ENCODE measurements at regions not wholly inside any gene's neighbourhood (a gene's known extent, or its start where the extent isn't known, plus 50 kb on each side); places are given as distances from the start of the nearest gene placed in this dataset.

DNA sequence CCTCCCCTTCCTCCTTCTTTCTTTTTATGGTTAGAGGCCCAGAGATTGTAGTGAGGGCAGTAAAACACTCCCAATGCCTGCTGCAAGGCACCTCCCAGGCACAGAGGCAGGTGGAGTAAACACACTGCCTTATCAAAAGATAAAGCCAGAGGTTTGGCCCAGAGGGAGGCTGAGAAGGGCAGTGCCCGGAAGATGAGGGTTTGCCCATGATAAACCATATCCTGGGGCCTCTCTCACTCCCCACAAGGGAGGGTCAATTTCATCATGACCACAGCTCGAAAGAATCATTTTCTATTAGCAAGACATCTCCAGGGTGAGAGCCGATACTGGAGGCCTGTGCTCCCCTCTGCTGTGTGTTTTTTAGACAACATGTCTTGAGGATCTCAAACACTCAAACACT, 98.5 kb upstream of the FAM9C start:
- no peak for DNase-seq

DNA sequence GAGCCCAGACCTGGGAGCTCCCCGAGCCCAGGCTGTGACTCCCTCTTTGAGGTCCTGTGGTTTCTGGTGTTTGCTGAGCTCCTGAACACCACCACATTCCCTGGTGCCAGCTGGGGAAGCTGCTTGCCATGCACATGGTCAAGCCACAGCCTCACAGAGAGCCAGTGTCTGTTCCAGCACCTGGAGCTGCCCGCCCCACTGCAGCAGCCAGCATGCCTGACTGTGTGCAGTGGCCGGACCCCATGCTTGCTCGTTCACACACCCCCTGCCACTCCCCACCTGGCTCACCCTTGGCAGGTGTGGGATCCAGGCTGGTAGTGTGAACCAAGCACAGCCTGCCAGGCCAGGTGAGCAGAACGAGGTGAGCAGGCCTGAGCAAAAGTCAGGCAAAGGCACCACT, 95.6 kb upstream of the FAM9C start:
- no peak for DNase-seq

DNA sequence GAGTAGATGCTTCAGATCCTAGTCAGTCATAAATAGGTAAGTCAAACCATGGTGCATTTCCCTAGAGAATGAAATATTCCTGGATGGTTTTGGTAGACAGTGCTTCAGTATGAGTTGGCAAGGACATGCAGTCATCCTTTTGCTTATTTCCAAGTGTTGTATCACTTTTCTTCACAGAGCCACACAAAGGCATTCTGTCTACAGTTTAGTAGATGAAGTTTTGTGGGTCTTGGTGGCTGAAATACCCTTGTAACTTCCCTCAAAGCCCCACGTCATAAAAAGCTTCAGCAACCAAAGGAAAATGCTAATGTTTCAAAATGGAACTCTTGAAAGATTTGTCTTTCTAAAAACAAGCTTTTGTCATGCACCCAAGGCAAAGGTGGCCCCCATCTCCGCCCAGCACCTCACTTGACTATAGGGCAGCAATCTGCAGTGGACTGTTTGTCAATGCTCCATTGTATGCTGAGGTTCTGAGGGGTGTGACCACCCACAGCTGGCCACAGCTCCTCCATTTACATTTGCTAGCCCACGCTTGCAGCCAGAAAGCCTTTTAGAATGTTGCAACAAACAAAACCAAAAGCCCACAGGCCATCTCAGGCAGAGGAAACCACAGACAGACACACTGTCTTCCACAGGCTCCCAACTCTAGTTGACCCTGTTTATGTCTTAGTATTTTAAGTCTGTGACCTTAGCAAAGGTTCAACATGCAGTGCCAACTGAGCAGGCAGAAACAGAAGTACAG, 87.1 kb upstream of the FAM9C start:
- no peak for DNase-seq

DNA sequence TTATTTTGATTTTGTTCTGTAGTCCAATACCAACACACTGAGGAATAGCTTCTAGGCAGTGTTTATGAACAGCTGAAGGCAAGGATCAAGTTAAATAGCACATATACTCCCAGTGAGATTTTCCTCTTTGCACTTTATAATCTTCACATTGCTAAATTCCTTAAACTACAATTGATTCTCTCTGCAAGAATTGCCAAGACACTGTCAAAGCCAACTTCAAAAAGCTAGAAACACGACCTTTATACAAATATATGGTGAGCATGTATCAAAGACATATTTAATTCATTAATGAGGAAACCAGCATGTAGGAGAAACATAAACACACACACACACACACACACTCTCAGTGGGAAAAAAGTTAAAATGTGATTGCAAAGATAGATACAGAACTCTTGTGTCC, 86.4 kb upstream of the FAM9C start:
- DNase-seq = no peak

DNA sequence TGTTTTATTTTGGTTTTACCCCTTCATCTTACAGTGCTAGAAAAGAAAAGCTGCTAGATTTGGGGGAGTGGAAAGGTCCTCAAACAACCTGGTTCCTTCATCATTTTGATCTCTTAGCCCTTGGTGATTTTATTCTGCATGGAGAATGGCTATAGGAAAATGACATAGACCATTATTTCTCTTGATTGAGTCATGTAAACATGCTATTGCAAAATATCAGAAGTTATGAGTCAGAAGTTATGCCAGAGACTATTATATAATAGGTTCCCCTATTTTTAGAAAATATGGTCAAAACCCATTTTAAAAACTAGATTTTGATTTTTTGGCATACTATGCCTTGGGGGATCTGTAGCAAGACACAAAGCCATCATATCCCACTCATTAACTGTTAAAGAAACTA, 83.7 kb upstream of the FAM9C start:
- DNase-seq = no peak

DNA sequence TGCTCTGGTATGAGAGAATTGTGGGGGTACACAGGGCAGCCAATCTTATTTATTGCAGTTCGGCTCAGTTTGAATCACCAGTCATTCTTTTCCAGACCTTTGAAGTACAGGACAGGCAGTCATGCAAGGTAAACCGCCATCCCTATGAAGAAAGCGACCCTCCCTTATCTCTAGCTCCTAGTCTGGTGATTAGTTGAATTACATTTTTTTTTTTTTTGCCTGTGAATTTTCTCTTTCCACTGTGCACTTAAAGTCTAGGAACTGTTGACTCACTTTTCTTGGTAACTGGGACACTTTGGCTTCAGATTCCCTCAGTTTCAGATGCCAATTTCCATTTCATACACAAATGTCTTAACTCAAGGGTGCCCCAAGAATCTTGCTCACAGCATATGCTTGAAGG, 82.4 kb upstream of the FAM9C start:
- DNase-seq = no peak

DNA sequence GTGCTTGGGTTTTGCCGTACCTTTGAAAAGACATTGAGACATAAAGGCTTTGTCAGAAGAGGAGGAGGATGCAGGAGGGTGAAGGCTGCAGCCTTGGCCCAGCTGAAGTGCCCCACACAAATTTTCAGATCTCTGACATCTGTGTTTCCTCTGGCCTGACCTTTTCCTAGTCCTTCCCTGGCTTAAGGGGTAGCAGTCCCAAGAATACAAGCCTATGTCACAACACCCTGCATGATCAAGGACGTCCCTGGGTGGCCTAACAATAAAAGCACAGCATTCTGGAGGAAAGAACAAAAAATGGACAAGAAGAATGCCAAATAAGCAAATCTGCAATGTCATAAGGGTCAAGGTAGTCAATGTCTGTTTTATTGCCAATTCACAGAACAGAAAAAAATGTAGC, 80.8 kb upstream of the FAM9C start:
- DNase-seq = no peak

DNA sequence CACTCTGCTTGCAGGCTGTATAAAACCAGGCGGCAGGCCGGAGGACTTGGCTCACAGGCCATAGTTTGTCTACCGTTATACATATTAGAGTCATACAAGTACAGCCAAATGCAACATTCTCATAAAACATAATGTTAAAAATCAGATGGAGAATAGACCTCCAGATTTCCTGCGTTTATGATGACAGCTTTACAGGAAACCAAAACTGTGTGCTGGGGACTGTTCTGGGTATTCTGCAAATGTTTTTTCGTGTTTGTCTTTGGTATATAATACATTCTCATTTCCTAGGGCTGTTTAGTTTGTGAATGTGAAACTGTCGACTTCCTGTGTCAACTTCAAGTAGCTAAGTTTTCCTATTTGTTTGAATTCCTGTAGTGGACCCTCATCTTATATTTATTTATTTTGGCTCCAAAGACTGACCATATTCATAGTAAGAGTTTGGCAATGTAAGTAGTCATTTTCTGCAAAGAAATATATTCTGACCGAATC, 79.5 kb upstream of the FAM9C start:
- DNase-seq = no peak

DNA sequence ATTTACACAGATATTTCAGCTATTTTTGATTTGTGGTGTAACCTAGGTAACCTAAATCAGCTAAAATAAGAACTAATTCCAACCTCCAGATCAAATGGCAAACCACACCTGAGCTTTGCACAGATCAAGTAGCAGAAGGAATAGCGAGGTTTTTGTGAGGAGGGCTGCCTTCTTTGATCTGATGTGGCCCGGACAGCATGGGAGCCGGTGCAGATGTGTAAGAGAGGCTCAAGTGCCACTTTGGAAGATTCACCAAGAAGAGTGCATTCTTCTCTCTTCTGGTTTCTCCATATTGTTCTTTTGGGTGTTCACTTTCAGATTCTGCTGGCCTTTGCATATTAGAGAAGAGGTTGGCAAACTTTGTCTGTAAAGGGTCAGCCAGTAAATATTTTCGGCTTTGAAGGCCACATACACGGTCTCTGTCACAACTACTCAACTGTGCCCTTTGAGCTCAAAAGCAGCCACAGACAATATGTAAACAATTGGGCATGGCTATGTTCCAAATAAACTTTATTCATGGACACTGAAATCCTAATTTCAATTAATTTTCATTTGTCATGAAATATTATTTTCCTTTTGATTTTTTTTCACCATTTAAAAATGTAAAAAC, 78.9 kb upstream of the FAM9C start:
- no peak for DNase-seq

DNA sequence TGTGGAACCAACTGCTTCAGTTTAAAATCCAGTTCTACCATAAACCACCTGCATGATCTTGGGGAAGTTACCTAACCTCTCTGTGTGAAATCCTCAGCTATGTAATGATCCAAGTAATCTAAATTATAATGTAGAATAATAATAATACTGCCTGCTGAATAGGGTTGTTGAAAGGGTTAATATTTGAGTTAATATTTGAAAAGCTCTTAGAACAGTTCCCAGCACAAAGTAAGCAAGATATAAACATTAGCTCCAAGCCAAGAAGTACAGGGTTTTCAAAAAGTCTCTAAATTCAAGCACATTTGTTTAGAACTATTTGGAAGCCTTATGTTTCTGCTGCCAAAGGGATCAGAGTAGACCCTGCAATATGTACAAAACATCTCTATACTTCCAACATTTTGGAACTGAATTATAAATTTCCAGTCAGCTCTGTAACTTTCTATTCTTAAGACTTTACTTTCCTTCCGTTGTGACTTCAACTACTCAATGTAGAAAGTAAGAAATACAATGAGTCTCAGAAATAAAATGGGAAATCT, 76.7 kb upstream of the FAM9C start:
- DNase-seq = no peak

DNA sequence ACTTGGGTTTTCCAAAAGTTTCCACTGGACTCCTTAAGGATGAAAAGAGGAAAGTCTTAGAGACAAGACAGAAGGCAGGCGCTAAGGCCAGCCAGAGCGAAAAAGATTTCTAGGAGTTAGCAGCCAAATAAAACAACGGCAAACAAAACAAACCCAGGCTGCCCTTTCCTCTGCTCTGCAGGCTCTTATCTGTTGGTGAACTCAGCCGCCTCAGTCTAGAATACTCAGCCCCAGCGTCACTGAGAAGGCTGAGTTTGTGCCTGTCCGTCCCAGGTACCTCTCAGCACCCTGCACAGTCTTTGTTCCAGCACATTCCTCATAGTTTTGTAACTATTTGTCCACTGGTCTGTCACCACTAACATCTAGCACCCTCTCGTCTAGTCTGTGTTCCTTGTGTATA, 75.6 kb upstream of the FAM9C start:
- DNase-seq = no peak

DNA sequence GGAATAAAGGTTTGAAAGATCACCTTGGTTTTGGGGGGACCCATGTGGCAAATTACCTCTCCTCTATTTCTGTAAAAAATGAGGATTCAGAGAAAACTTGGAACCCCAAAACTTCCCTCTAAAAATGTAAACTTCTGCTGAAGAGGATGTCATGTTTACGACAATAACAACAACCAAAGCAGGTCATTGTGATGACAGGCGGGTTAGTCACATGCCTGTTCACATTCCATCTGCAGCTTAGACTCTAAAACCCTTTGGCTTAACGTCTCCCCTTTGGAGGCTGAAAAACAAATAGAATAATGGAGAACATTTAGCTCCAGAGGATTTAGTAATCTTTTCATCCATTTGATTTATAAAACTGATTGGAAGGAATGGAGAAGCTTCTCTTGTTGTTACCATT, 75.0 kb upstream of the FAM9C start:
- no peak for DNase-seq

DNA sequence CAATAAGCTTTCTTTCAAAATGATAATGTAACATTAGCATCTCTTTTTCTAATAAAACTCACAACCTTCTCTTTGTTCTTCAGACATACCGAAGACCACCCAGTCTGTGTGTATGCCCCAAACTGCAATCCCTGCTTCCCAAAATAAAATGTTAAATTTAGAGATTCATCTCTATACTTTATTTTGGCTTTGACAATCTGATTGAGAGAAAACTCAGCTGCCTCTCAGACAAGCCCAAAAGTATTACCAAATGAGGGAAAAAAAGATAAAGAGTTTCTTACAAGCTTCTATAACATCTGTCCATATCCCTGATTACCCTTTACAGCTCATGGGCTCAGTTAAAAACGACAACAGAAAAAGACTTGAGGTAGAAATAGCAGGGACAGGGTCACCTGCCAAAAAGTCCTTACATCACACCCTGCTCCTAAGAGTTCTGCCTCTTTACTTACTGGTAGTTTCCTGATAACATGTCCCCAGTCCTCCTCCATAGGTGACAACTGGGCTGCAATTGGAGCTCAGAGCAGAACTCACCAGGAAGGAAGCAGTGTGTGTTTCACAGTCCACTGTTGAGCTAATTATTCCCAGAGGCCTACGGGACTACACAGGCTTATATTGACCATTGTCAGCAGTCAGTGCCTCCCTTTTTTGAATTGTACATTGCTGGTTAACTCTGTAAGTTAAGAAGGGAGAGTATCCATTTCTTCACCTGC, 70.9 kb upstream of the FAM9C start:
- no peak for DNase-seq

DNA sequence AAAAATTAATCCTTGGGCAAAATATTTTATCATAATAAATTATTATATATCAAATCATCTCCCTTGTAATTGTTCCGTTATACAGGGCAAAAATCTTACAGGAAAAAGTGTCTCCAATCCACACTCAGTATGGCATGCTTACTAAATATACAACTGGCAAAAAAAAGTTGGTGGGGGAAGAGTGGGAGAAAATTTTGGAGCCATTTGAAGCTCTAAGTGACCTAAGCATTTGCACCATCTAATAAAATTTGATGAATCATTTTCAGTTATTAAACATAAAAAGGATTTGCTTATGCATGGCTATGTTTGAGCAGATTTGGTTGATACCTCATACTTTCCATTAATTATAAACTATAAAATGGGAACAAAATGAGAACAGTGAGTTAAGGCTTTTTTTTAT, 68.1 kb upstream of the FAM9C start:
- DNase-seq = no peak

DNA sequence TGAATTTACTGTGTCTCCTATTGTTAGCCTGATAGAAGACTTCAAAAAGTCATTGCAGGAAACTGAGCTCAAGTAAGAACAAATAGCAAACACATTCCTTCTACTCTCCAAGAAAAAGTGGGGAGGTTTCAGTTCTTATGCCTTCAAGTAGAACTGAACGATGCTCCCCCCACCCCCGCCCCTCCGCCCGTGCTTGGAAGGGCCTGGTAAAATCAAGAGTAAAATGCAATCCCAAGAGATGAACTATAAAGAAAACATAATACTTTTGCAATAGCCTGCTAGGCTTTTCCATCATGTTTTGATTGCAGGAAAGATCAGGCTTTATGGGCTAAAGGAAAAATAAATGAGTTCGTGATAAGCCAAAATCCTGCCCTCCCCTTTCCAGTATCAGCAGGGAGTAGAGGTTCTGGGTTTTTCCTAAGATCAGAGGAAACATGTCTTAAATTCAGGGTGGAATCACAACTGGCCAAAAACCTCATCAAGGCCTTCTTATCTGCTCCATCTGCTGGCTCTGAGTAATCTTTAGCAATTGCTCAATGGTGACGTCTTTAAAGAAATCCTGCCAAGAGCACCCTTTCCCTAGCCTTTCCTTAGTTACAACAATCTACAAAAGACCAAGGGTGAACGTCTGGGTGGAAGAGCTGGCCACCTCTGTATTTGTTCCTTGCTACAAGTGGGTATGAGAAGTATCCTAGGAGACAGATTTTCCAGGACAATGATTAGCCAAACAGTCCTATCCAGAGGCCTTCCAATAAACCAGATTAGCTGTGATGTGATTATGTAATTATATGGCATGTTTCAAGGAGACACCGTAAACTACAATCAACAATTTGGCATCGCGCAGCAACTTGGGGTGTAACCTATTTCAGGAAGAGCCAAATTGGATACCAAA, 66.3 kb upstream of the FAM9C start:
- DNase-seq = no peak

DNA sequence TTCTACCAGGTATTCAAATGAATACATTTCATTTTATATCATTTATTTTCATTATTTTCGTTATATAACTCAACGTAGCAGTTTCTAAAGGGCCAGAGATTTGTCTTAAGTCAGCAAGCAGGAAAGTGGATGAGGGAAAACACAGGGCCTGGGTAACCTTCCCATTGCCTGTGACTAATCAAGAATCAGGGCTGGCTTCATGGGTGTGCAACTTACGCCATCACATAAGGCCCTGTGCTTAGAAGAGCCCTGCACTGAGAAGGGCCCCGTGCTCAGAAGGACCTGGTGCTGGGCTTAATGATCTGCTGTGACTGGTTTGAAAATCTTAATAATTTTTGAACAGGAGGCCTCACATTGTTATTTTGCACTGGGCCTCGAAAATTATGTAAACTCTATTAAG, 65.4 kb upstream of the FAM9C start:
- DNase-seq = no peak

DNA sequence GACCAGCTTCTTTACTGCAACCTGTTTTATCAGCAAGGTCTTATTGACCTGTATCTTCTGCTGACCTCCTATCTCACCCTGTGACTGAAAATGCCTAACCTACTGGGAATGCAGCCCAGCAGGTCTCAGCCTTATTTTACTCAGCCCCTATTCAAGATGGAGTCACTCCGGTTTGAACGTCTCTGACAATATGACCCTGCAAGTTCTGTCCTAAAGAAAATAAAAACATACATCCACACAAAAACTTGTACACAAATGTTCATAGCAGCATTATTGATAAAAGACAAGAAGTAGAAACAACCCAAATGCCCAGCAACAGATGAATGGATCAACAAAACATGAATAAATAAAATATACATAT, 59.5 kb upstream of the FAM9C start:
- DNase-seq = no peak

DNA sequence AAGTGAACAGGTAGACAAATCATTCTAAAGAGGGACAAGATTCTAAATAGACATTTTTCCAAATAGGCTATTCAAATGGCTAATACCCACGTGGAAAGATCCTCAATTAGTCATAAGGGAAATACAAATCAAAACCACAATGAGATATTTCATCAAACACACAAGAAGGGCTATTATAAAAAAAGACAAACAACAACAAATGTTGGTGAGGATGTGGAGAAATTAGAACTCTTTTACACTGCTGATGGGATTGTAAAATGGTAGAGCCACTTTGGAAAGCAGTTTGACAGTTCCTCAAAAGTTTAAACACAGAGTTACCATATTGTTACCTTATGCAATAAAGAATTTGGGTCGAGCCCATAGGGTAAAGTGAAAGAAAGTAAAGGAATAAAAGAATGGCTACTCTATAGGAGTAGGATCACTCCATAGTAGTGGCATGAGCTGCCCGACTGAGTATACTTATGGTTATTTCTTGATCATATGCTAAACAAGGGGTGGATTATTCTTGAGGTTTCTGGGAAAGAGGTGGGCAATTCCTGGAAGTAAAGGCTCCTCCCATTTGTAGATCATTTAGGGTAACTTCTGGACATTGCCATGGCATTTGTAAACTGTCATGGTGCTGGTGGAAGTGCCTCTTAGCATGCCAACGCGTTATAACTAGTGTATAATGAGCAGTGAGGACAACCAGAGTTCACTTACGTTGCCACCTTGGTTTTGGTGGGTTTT, 58.9 kb upstream of the FAM9C start:
- DNase-seq = no peak

DNA sequence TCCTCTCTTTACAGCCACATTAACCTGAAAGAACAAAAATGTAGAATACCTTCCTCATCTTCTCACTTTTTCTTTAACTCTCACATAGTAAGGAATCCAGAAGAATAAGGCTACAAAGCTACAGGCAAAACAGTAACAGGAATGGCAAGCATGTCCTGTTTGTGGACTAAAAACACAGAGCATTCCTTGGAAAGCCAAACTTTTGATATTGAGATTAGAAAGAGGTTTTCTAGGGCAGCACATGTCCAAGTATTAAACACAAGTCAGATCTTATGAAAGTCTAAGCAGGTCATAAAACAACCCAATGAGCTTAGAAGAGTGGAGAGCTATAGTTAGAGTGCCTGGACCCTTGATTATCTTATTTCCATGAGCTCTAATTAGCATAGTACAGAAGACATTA, 58.2 kb upstream of the FAM9C start:
- DNase-seq = no peak

DNA sequence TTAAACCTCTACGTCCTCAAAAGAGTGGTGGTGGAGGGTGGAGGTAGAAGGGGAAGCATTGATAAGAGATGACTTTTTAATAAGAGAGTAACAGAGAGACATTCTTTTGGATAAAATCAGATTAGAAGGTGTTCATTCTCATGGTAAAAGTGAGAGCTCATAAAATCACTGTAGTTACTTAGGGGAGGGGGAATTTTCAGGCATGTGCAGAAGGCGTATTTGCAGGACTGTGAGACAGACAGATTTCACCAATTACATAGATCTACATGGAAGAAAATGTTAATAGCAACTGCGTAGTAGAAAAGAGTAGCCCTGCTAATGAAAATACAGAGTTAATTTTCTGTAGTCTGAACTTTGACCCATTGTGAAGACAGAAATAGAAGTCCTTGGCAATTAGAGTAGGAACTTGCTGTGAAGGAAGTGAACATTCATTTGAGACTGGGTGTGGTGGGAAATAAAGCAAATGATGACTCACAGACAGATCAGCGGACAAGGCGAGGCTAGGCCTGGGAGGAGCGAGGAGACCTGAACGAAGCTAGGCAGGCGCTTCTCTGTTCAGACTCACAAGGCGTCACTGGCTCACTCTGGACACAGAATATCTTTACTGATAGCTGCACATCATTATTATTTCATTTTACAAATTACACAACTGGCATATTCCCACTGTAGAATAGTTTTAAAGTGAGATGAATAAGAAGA, 57.2 kb upstream of the FAM9C start:
- no peak for DNase-seq

DNA sequence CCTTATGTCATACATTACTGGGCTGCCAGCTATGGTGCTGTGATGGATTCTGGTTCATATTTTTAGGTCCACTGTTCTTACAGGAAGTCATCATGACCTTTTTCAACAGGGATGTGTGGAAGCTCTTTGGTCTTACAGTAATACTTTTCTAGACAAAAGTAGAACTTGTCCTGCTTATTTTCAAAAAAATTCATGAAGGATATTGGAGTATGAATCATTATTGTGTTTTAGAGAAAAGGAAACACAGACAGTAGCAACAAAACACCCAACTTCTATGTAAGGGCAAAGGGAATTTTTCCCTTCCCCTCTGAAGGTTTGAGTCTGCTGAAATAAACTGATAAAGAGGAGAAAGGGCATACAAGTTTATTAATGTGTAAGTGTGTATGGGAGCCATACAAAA, 54.7 kb upstream of the FAM9C start:
- DNase-seq = no peak

DNA sequence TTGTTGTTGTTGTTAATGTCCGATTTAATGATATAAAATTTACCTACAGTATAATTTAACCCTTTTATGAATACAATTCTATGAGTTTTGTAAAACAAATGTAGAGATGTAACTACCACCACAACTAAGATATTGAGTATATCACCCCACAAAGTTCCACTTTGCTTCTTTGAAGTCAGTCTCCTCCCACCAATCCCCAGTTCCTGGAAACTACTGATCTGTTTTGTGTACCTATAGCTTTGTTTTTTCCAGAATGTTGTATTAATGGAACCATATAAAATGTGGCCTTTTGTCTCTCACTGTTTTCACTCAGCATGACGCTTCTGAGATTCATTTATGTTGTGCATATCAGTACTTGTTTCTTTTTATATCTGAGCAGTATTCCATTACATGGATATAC, 52.3 kb upstream of the FAM9C start:
- DNase-seq = no peak
